ENCODE measurements at regions not wholly inside any gene's neighbourhood (a gene's known extent, or its start where the extent isn't known, plus 50 kb on each side); places are given as distances from the start of the nearest gene placed in this dataset.

- TF ChIP-seq NFIC (IDR thresholded peaks at IDR 0.05) (no peak), TCF12 (IDR thresholded peaks at IDR 0.05; ENCODE audit: low read depth) (no peak), RAD21 (IDR thresholded peaks at IDR 0.05; ENCODE audit: low read depth) (no peak), TEAD4 (IDR thresholded peaks at IDR 0.05) (no peak), TAF1 (IDR thresholded peaks at IDR 0.05; ENCODE audit: low read depth) (no peak), EP300 (IDR thresholded peaks at IDR 0.05; ENCODE audit: borderline replicate concordance) (no peak), ZBTB7A (IDR thresholded peaks at IDR 0.05; ENCODE audit: low read depth) (no peak), EGR1 (IDR thresholded peaks at IDR 0.05) (no peak), CEBPB (IDR thresholded peaks at IDR 0.05) (no peak), CREB1 (IDR thresholded peaks at IDR 0.05; ENCODE audit: low read depth) (no peak), REST (IDR thresholded peaks at IDR 0.05; ENCODE audit: low read depth) (no peak), YY1 (IDR thresholded peaks at IDR 0.05; ENCODE audit: low read depth) (no peak)
- TF ChIP-seq, protein P1, sequence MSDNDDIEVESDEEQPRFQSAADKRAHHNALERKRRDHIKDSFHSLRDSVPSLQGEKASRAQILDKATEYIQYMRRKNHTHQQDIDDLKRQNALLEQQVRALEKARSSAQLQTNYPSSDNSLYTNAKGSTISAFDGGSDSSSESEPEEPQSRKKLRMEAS (IDR thresholded peaks at IDR 0.05) = no peak
- TF ChIP-seq, protein P2, sequence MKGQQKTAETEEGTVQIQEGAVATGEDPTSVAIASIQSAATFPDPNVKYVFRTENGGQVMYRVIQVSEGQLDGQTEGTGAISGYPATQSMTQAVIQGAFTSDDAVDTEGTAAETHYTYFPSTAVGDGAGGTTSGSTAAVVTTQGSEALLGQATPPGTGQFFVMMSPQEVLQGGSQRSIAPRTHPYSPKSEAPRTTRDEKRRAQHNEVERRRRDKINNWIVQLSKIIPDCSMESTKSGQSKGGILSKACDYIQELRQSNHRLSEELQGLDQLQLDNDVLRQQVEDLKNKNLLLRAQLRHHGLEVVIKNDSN (IDR thresholded peaks at IDR 0.05) = no peak
Measured at GRCh38 chr3:152656214-152656971, 178.5 kb upstream of the P2RY1 start.

- TF ChIP-seq CREB1 (IDR thresholded peaks at IDR 0.05; ENCODE audit: low read depth) = no peak
- TF ChIP-seq TCF12 (IDR thresholded peaks at IDR 0.05; ENCODE audit: low read depth) = no peak
- no peak for TF ChIP-seq RAD21 (IDR thresholded peaks at IDR 0.05; ENCODE audit: low read depth)
- TF ChIP-seq NFIC (IDR thresholded peaks at IDR 0.05) = no peak
- TF ChIP-seq EGR1 (IDR thresholded peaks at IDR 0.05) = no peak
- TF ChIP-seq TEAD4 (IDR thresholded peaks at IDR 0.05) = no peak
- no peak for TF ChIP-seq ZBTB7A (IDR thresholded peaks at IDR 0.05; ENCODE audit: low read depth)
- no peak for TF ChIP-seq TAF1 (IDR thresholded peaks at IDR 0.05; ENCODE audit: low read depth)
- TF ChIP-seq, protein P1 (IDR thresholded peaks at IDR 0.05) = no peak
Measured at GRCh38 chr3:152656972-152657355, 178.0 kb upstream of the P2RY1 start.

DNA sequence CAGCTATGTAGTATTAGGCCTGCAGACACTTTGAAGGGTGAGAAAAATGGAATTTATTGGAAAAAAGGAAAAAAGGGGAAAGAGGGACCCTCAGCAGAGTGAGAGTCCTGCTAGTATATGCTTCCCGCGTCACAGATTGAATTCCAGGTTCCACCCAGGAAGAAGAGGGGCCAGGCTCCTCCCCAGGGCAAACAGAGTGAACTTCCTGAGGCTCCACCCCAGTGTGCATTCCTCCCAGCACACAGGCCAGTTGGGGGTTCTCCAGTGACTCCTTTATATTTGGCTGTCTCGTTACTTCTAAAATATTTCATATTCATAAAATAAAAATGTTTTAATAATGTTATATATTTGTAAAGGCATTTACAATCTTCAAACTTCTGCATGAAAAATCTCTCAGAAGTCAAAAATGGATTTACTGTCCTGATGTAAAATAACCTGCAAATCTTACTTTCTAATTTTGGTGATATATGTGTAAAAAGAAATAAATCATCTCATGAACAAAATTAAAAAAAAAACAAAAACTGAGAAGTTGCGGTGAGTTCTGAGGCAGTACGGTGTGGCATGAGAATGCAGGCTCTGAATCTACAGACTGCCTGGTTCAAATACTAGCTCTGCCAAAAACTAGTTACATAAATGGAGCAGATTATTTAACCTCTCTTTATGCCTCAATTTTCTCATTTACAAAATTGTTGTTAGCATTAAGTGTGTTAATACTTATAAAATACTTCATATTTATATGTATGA is 175.8 kb upstream of the P2RY1 start:
- TF ChIP-seq ZBTB7A (IDR thresholded peaks at IDR 0.05; ENCODE audit: low read depth) = no peak
- TF ChIP-seq, protein P1 (IDR thresholded peaks at IDR 0.05) = no peak
- TF ChIP-seq, protein P2 (IDR thresholded peaks at IDR 0.05) = no peak
- TF ChIP-seq TAF1 (IDR thresholded peaks at IDR 0.05; ENCODE audit: low read depth) = no peak
- TF ChIP-seq TEAD4 (IDR thresholded peaks at IDR 0.05) = no peak
- no peak for TF ChIP-seq CEBPB (IDR thresholded peaks at IDR 0.05)
- no peak for TF ChIP-seq YY1 (IDR thresholded peaks at IDR 0.05; ENCODE audit: low read depth)
- TF ChIP-seq NFIC (IDR thresholded peaks at IDR 0.05) = no peak
- no peak for TF ChIP-seq CREB1 (IDR thresholded peaks at IDR 0.05; ENCODE audit: low read depth)
- no peak for TF ChIP-seq RAD21 (IDR thresholded peaks at IDR 0.05; ENCODE audit: low read depth)

- no peak for TF ChIP-seq EGR1 (IDR thresholded peaks at IDR 0.05)
Measured at GRCh38 chr3:152662157-152662556, 172.8 kb upstream of the P2RY1 start.

- TF ChIP-seq, protein P2 (IDR thresholded peaks at IDR 0.05) = no peak
Measured at GRCh38 chr3:152664766-152665165, 170.2 kb upstream of the P2RY1 start.

DNA sequence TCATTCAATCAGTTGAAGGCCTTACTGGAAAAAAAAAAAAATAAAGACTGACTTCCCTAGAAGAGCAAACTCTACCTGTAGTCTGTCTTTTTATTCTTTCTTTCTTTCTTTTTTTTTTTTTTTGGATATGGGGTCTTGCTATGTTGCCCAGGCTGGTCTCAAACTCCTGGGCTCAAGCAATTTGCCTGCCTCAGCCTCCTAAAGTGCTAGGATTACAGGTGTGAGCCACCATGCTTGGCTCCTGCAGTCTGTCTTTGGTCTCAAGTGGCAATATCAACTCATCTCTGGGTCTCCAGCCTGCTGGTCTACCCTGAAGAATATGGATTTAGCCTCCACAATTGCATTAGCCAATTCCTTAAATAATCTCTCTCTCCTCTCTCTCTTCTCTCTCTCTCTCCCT is 167.7 kb upstream of the P2RY1 start:
- no peak for TF ChIP-seq TAF1 (IDR thresholded peaks at IDR 0.05; ENCODE audit: low read depth)
- TF ChIP-seq, protein P1 (IDR thresholded peaks at IDR 0.05) = no peak

- TF ChIP-seq TEAD4 (IDR thresholded peaks at IDR 0.05) (no peak), REST (IDR thresholded peaks at IDR 0.05; ENCODE audit: low read depth) (no peak), EP300 (IDR thresholded peaks at IDR 0.05; ENCODE audit: borderline replicate concordance) (no peak), RAD21 (IDR thresholded peaks at IDR 0.05; ENCODE audit: low read depth) (no peak), YY1 (IDR thresholded peaks at IDR 0.05; ENCODE audit: low read depth) (no peak), NFIC (IDR thresholded peaks at IDR 0.05) (no peak), TAF1 (IDR thresholded peaks at IDR 0.05; ENCODE audit: low read depth) (no peak), TCF12 (IDR thresholded peaks at IDR 0.05; ENCODE audit: low read depth) (no peak), ZBTB7A (IDR thresholded peaks at IDR 0.05; ENCODE audit: low read depth) (no peak), EGR1 (IDR thresholded peaks at IDR 0.05) (no peak), FOXM1 (IDR thresholded peaks at IDR 0.05; ENCODE audit: borderline replicate concordance, low read depth) (no peak), CREB1 (IDR thresholded peaks at IDR 0.05; ENCODE audit: low read depth) (no peak), CEBPB (IDR thresholded peaks at IDR 0.05) (no peak)
- TF ChIP-seq, protein P2 (IDR thresholded peaks at IDR 0.05) = no peak
- TF ChIP-seq, protein P1 (IDR thresholded peaks at IDR 0.05) = no peak
Measured at GRCh38 chr3:152669560-152669959, 165.4 kb upstream of the P2RY1 start.
